A172 (cell line): ENCODE measurements at regions not wholly inside any gene's neighbourhood (a gene's known extent, or its start where the extent isn't known, plus 50 kb on each side); places are given as distances from the start of the nearest gene placed in this dataset.
"Not testable (repeated sequence)": the region's sequence is repeated elsewhere in the genome, so short reads cannot be mapped to it uniquely, and the experiment has no call there.

ENCODE experiments used
- DNase-seq: peaks from one replicate; pipeline ENCODE4 v3.0.0-alpha.2; 2015; ENCODE audit warnings: low spot score

DNA sequence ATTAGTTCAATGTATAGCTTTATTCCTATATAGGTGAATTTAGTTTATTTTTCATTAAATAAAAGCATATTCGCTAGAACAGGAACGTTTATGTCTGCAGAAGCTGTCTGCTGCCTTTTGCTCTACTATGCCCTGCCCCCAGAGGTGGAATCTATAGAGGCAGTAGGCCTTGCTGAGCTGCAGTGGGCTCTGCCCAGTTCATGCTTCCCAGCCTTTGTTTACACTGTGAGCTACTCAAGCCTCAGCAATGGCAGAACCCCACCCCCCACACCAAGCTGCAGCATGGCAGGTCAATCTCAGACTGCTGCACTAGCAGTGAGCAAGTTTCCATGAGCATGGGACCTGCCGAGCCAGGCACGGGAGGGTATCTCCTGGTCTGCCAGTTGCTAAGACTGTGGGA, 473.3 kb upstream of the CCNG1 start:
- not testable (repeated sequence) for DNase-seq

GRCh38 chr5:162990063-162990462, 447.3 kb upstream of the CCNG1 start:
- no peak for DNase-seq

- no peak for DNase-seq
Measured at GRCh38 chr5:162990856-162991497, 446.4 kb upstream of the CCNG1 start.

DNA sequence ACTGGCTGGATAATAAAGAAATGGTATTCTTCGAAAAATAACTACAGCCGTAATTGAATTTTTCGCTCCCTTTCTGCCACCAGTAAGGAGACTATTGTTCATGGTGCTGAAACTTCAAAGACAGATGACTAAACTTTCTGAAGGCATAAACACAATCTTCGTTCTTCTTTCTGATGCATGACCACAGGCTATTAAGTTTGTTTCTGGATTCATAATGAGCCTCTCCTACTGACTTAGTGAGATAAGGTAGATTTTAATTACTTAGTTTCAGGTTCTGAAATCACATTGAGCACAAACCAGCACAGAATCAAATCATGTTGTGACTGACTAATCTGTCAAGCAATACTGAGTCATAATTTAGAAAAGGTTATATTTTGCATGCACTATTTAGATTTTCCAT, 441.8 kb upstream of the CCNG1 start:
- DNase-seq, result no peak

GRCh38 chr5:162996053-162996452, 441.3 kb upstream of the CCNG1 start:
- DNase-seq, result no peak

DNA sequence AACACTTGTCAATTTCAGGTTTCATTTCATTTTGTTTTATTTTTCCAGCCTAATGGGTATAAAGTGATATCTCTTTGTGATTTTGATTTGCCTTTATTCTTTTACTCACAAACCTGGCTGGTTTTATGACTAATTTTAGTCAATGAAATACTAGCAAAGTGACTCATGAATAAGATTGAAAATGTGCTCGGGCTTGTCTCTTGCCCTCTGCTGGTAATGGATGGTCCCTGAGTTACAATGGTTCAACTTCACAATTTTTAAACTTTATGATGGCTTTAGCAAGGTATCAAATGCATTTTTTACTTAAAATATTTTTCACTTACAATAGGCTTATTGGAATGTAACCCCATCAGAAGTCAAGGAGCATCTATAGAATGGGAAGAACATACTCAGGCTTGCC, 431.4 kb upstream of the CCNG1 start:
- no peak for DNase-seq

DNA sequence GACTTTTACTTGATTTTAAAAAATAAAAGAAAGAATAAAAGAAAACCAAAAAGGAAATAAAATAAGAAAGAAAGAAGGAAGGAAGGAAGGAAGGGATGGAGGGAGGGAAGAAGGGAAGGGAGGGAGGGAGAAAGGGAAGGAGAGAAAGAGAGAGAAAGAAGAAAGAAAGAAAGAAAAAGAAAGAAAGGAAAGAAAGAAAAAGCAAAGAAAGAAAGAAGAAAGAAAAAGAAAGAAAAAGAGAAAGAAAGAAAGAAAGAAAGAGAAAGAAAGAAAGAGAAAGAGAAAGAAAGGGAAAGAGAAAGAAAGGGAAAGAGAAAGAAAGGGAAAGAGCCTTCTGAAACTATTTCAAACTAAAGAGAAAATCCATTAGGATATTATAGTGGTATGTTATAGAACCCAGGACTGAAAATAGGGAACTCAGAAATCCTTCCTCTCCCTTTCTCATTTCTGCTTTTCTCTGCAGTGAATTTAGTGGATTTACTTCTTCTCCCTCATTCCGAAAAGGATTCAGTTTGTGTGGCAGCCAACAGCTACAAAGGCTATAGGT, 414.7 kb upstream of the CCNG1 start:
- no peak for DNase-seq

GRCh38 chr5:163023846-163024245, 413.5 kb upstream of the CCNG1 start:
- DNase-seq, result no peak

- no peak for DNase-seq
Measured at GRCh38 chr5:163024936-163025335, 412.5 kb upstream of the CCNG1 start.

DNA sequence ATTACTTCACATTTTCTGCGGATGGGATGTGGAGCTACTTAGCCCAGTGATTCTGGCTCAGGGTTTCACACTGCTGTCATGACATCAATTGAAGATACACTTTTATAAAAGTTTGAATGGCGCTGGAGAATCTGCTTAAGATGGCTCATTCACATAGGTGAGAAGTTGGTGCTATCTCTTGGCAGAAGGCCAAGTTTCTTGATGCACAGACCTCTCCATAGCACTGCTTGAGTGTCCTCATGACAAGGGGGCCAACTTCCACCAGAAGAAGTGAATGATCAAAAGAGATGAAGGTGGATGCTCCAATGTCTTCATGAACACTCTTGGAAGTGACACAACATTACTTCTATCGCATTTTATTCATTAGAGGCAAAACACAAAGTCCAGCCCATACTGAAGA, 403.7 kb upstream of the CCNG1 start:
- no peak for DNase-seq

DNA sequence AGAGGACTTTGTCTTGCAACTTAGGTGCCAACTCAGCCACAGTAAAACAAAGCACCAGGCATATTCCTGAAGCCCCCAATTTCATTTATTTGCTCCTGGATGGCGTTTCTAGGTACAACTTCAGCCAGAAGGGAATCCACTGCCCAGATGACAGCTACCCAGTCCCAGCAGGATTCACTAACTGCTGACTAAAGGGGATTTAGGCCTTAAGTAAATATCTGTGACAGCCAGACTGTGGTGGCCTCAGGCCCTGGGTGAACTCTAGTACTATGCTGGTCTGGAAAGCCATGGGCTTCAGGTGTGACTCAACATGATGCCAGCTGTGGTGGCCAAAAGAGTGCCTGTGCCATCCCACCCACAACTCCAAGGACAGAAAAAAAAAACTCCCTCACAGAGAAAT, 396.1 kb upstream of the CCNG1 start:
- no peak for DNase-seq

DNA sequence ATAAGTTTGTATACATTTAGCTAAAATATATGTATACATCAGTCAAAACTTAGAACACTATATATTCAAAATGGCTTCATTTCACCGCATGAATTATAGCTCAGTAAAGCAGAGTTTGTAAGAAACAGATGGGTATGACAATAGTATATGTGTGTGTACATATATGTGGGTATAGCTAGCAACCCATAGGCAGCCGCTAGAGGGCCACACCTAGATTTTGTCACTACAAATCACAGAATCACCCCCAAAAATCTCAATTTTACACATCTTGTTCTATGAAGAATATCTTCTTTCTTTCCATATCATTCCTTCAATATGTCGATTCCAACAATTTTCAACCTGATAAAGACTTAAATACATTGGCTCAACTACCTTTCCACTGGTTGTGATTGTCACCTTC, 357.8 kb upstream of the CCNG1 start:
- no peak for DNase-seq

GRCh38 chr5:163089230-163089629, 348.2 kb upstream of the CCNG1 start:
- DNase-seq, result no peak

GRCh38 chr5:163089926-163090325, 347.5 kb upstream of the CCNG1 start:
- DNase-seq, result no peak

DNA sequence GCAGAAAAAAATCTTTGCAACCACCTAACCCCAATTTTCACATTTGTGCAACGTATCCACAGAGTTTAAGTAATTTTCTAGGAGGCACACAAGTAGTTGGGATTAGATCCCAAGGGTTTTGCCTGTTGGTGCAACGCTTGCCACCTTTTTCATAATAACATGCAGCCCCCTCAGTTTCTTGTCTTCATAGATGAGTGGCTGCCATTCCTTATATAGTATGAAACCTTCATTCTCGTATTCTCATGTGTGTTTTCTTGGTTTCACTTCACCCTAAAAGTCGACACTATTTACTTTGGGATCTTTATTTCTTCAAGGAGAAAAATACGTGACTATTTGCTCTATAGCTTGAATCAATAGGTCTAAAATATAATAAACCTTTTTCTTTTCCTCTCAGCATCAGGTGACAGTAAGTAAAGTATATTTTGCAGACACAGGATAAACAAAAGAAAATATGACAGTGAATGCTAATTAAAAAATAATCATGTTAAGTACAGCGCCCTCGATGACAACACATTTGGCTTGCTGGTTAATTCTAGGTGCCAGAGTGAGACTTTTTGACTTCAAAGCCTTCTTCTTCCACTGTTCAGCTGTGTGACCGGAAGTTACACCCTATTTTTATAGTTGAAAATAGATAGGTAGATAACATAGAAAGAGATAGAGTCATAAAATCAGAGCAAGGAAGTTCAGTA, 342.8 kb upstream of the CCNG1 start:
- no peak for DNase-seq

DNA sequence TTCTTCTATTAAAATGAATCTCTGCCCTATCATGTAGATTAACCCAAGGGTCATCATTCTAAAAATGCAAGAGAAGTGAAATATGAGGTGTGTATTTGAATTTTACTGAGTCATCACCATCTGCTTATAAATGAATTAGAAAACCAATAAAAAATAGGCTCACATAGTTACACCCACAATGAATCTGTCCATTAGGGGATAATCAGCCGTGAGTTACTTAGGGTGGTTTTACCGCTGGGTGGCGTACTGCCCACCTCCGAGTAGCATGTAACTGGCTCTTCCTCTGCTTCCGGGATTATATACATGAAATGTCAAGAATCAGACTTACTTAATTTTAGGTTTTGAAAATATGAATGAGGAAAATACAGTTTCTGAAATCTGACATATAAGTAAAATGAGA, 332.9 kb upstream of the CCNG1 start:
- DNase-seq, result no peak

DNA sequence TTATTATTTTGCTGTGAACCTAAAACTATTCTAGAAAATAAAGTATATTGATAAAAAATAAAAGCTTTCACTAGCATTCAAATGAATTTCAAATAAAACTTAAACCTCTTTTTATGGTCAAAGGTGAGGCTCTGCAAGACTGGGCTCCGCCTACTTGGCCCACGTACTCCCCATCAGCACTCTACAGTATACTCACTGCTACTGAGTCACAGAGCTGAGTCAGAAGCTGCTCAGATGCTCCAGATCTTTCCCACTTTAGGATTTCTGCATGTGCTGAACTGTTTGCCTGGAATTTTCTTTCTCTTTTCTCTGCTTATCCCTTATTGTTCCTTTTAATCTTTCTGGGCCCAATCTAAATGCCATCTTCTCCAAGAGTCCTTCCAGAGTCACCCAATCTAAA, 331.9 kb upstream of the CCNG1 start:
- DNase-seq, result no peak

- no peak for DNase-seq
Measured at GRCh38 chr5:163106098-163106497, 331.3 kb upstream of the CCNG1 start.

GRCh38 chr5:163108351-163108750, 329.0 kb upstream of the CCNG1 start:
- DNase-seq, result no peak

GRCh38 chr5:163115011-163115410, 322.4 kb upstream of the CCNG1 start:
- DNase-seq, result no peak

DNA sequence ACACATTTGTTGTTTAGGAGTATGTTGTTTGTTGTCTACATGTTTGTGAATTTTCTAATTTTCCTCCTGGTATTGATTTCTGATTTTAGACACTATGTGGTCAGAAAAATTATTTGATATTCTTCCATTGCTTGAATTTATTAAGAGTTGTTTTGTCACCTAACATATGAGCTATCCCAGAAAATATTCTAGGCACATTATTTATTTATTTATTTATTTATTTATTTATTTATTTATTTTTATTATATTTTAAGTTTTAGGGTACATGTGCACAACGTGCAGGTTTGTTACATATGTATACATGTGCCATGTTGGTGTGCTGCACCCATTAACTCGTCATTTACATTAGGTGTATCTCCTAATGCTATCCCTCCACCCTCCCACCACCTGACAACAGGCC, 320.8 kb upstream of the CCNG1 start:
- DNase-seq, result not testable (repeated sequence)

DNA sequence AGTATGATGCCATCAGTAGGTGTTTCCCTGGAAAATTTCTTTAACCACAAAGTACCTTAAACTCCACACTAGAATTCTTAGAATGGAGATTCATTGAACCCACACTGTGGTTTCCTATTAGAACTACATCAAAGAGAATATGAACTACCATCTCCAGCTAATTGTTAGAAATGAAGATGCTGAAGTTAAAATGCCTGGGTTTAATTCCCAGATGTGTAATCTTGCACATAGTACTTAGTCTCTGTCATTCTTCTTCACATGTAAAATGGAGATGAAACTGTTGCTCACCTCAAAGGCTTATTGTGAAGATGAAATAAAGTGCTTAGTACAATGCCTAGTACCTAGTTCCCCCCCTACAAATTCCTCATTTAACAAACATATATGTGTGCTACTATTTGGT, 303.3 kb upstream of the CCNG1 start:
- DNase-seq, result no peak

DNA sequence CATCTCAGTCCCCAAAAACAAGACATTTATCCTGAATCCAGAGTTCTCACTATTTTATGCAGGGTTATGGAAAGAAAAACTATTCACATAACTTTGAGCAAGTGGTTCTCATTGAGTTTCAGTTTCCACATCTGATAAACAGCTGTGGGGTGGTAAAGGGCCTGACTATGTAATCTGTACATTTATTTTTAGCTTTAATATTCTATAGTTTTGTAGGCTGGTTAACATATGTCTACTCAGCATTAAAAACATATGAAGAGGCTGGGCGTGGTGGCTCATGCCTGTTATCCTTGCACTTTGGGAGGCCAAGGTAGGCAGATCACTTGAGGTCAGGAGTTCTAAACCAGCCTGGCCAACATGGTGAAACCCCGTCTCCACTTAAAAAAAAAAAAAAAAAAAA, 301.5 kb upstream of the CCNG1 start:
- DNase-seq, result no peak

DNA sequence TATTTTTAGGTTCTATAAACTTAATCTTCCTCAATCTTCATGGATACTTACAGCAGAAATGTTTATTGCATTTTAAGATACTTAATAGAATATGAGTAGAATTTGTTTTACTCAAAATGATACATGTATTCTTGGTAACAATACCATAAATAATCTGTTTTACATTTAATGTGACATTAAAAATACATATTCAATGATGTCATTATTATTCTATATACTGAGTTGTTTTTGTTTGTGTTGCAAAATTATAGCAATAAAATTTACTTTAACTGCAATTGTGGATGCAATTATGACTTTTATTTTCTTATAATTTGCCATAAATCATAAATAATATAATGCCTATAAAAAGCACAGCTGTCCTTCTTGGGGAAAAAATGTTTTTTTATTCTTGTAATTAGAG, 275.9 kb upstream of the CCNG1 start:
- no peak for DNase-seq
